ENCODE measurements at regions not wholly inside any gene's neighbourhood (a gene's known extent, or its start where the extent isn't known, plus 50 kb on each side); places are given as distances from the start of the nearest gene placed in this dataset.
"Not testable (repeated sequence)": the region's sequence is repeated elsewhere in the genome, so short reads cannot be mapped to it uniquely, and the experiment has no call there.

DNA sequence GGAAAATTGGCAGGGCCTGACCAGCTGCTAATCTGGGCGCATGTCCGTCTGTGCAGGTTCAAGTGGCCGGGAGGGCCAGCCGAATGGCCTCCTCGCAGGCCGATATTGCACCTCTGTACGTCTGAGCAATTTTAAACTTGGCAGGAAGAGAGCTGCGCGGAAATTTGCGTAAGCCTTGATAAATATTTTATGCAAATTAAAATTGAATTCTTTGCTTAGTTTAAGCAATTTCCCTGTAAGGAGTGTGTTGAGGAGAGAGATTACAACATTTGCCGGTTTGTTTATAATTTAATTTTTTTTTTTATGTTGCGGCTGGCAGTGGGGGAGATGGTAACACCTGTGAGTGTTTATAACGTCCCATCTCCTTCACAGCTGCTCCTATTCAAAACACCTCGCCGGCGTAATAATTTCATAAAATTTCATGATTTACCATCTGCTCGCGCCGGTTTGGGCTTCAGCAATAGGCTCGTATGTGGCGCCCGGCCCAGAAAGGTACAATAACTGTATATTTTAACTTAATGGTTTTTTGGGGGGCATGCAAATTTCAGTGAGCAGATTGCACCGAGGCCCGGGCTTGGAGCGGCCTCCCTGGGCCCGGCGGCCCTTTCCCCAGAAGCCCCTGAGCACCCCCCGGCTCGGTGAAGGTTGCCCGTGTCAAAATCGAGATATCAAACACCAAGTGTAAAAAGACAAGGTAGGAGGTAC lies 269.4 kb upstream of the MVB12B start:
- no peak for DNase-seq

DNA sequence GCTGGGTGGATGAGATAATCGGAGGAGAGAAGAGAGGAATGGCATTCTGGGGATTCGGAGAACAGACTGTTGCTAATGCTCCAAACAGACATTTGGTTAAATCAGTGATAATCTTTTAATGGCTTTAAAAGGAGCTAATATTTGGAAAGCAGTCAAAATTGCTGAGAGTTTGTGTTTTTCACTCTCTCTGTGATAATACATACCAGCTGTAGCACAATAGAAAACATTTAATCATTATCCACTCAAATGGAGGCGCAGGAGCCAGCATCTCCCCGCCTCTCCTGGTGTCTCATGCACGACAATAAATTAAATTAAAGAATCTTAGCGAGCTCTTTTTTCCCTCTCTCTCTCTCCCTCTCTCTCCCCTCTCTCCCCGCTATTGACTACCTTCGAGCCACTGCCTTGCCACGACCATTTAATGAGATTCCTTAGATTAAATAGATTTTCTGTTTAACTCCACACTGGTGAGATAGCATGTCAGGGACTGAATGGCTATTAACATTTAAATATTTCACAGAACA lies 268.6 kb upstream of the MVB12B start:
- DNase-seq = no peak

DNA sequence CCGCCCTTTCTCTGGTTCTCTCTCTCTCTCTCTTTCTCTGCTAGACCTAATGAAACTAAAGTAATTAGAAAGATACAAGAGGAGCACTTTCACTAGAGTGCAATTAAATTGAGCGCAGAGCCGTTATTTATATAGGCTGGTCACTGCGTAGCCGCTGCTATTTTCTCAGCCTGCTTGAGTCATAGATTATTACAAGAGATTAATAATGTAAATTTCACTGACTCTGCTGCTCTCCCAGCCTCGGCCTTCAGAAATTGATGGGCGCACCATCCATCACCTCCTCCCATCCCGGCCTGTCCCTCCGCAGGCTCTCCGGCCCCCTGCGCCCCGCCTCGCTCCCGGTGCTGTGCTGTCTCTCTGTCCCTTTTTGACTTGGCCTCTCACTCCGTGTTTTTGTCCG lies 268.0 kb upstream of the MVB12B start:
- DNase-seq = no peak

DNA sequence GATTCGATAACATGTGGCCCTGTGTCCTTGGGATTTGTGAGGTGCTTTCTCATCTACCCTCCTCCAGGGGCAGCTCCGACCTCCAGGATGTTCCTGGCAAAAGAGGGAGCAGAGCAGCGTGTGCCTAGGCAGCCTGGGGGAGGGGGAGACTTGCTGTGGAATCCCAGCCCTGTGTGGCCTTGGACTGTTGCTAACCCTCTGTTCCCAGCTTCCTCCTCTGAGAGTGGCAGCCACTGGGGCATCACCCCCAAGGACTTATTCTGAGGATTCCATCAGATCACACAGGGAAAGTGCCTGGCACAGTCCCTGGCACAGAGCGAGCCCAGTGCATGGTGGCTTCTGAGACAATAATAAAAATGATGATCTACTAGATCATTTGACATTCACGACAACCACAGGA lies 265.1 kb upstream of the MVB12B start:
- DNase-seq = no peak

DNA sequence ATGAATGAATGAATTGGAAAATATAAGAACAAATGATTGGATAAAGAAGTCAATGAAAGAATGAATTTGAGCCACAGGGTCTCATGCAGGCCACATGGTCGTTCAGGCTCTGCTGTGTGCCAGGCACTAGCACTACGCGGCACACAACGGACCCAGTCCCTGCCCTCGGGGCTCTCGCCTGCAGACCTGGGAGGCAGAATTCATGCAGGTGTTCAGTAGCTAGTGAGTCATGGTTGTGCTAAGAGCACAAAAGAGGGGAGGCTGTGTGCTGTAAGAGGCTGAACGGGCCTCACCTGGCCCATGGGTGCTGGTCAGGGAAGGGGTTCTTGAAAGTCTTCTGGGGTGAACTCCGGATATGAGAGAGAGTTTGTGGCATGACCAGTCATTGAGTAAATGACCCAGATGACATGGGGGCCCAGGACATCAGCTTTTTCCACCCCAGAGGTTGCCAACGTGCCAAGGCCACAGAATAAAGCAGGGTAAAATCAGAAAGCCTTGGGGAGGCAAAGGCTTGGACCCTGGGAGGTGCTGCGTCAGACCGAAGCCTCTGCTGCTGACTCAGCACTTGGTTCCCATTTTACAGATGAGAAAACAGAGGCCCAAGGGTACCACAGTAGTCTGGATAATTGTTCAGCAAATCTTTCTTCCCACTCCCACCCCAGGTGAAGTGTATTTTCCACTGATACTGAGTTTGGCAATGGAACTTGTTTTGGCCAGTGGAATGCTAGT lies 264.3 kb upstream of the MVB12B start:
- no peak for DNase-seq

DNA sequence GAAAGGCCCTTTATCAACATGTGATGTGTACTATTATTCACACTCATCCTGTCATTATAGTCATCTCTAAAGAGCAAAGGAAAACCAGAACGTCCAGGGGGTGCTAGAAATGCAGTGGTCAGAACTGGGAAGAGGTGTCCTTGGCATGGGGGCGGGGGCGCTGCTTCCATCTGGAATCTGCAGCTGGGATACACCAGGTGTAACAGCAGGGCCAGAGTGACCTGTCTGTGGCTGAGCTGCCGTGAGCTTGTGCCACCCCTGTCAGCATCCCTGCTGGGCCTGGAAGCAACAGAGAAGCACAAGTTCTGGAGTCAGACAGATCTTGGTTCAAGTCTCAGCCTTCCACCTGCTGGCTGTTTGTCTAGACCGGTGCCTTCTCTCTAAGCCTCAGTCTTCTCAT lies 263.3 kb upstream of the MVB12B start:
- DNase-seq = no peak

DNA sequence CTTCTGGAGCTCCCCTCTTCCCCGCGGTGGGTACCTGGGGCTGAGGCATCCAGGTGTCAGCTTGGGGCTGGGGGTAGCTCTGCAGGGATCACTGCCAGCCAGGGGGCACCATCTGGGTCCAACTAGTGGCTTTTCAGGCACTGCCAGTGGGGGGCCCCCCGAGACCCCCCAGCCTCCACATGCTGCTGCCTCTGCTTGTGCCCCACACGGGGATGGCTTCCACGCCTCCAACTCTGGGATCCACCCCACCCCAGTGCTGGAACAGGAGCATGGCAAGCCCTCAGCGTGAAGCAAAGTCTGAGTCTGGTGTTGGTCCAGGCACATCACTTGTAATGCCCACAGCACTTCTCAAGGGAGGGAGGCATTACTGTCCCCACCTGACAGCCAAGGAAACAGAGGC lies 260.5 kb upstream of the MVB12B start:
- DNase-seq = no peak

DNA sequence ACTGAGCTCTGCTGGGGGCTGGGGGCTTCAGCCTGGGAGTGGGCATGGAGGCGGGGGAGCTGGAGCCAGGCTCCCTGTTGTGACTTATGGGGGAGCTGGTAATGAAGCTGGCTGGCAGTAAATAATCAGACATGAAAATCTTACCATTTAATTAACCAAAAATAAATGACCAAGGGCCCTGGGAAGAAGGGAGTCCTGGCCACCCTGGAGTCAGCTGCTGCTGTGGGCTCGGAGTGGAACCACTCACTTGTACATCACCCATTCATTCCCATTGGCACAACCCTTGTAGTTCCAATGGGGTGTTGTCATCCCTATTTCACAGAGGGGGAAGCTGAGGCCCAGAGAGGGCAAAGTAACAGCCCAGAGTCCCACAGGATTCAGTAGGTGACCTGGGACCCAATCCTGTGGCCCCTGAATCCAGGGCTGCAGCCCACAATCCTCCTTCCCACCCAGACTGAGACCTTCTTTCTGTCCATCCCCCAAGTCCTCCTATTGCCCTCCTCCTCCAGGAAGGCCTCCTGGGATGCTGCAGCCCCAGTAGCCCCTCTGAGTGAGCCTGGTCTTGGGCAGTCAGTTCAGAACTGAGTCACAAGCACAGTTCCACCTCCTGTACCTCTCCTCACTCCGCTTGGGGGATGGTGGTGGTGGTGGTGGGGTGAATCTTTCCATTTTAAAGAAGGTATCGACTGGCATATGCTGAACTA lies 259.4 kb upstream of the MVB12B start:
- no peak for DNase-seq

DNA sequence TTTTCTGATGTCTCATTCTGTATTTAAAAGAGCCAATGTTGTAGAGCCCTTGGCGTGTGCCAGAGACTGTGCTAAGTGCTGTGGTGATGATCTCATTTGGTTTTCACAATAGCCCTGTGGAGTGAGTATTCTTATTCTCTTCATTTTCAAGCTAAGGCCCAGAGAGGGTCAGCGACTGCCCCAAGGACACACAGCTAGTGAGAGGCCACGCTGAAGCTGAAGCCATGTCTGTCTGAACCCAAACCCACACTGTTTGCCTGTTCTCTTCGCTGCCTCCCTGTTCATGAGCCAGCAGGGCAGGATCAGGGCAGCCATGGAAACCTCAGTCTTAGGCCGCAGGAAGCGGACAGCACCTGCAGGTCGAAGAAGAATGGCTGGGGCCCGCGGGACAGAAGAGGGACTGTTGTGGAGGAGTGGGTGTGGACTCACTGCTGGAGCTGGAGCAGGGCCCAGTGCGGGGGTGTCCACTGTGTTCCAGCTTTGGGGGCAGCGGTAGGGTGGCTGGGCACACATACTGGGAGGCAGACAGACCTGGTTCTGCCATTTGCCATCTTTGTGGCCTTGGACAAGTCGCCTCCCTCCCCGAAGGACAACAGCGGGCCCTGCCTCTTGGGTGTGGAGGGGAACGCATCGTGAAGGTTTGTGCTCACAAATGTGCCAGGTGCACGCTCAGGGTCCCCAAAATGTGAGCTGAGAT lies 257.9 kb upstream of the MVB12B start:
- DNase-seq = no peak

DNA sequence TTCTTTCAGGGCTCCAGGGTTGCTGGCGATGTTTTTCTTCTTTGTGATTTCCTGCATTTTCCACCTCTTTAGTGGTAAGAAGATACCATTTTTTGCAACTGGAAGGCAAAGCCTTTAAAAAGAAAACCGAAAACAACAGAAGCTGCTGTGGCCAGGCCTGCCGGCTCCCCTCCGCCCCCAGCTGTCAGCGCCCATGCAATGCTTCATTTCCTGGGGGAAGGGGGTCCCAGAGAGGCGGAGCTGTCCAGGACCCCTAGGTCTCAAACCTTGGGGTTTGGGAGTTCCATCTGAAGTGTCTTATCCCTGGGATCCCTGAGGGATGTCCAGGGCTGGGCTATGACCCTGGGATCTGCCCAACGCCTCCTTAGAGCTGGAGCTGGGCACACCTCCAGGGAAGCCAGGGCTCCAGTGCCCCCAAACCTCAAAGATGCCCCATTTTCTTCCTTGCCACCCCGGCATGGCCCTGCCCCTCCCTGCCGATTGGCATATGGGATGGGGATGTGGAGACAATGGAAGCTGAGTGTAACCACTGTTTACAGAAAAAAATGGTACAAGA lies 257.2 kb upstream of the MVB12B start:
- no peak for DNase-seq

DNA sequence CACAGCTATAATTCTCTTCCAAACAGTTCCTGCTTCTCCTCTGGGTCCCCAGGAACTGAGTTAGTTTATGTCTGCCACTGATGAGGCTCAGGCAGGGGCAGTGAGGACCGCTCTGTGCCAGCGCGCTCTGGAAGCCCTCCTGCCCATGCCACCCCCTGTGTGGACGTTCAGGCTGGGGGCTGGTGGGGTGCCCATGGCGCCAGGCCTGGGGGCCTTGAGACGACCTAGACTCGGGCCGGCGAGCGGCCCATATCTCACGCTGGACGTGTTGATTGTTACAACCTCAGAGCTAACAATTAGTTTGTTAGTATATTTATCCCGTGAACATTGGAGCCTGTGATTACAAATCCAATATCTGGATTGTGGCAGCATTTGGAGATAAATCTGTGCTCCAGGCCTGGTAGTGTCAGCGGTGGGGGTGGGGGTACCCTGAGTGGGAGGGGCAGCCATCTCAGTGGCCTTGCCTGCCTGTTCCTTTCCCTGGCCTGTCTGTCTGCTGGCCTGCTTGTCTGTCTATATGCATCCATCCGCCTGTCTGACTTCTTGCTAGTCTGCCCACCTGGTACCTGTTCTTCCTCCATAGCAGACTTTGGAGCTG lies 256.5 kb upstream of the MVB12B start:
- DNase-seq = no peak

DNA sequence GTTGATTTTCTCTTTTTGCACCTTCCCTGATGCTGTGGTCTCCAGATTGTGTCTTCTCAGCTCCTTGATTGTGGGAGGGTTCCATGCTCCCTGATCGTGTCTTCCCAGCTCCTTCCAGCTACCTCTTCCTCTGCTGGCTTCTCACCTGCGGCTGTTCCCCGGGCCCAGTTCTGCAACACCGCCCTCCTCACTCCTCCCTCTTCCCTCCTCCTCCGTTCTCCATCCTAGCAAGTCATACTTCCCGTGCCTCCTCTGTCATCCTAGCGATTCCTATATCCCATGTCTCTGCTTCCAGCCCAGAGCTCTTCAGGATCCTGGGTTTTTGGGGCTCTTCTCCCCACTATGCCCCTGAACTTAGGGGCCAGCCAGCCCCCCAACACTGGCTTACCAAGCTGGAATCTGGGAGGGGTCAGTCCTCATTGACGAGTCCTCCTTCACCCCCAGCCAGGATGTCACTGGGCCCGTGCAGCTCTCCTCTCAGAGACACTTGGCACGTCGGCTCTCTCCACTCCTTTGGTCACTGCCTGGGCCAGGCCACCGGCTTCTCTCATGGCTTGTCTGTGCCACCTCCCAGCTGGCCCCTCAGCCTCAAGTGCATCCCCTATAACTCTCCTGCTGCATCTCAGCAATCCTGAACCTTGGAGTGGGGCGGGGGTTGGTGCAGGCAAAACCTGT lies 255.4 kb upstream of the MVB12B start:
- DNase-seq = no peak

DNA sequence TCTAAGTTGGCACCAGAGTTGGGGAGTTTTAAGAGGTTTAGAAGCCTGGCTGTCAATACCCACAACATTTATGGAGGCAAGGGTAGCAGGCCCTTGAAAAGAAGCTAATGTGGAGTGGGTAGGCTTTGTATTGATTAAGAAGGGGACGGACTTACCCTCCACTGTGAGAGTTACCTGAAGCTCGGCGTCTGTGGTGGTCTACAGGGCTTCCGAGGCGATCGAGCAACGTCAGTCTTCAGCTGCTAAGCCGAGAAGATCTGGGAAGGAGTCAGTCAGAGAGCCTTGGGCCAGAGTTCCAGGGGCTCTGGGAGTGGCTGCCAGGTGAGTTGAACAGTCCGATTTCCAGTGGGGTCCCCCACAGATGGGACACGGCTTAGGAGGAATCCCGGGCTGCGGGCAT lies 249.0 kb upstream of the MVB12B start:
- DNase-seq = not testable (repeated sequence)

DNA sequence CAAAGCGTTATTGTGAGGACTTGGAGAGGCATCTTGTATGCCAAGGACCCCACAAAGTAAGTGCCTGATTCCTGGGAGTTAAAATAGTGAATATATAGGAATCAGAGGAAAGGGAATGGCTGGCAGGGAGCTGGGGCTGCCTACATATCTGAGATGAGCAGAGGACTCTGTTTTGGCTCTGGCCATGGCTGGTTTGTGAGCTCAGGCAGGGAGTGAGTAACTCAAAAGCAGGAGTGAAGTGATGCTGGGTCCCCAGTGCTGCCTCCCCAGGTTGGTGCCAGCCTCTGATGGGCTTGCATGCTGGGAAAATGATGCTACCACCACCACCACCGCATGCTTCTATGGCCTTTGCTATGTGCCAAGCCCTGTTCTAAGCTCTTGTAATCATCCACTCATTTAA lies 246.0 kb upstream of the MVB12B start:
- no peak for DNase-seq

DNA sequence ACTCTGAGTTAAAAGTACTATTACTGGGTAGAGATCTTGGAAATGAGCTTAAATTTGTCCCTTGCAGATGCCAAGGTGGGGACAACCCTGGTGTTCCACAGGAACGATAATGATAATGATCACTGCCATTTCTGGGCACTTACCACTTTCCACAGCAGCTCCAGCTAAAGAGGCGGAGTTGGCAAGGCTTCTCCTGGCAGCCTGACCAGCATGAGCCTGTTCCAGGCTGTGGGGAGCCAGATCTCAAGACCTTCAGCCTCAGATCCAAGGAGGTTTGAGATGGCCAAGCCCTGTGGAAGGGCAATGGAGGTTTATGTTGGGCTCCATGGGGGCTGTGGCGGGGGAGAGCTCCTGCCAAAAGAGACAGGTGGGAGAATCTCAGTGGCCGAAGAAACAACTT lies 244.9 kb upstream of the MVB12B start:
- no peak for DNase-seq

DNA sequence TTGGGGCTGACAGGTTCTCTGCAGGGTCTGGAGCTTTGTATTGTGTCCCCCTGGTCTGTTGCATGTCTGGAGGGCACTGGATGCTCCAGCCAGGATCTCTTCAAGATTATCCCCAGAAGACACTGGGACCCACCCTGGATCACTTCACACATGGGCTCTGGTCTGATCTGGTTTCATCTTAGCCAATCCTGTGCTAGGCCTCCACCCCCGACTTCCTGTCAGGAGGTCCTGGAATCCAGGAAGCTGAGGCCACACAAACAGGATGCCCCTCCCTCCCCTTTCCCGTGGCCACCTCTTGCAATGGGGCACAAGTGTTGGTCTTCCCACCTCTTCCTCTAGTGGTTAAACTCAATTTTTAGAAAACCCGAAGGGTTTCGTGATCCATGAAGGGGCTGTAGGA lies 242.6 kb upstream of the MVB12B start:
- DNase-seq = no peak

DNA sequence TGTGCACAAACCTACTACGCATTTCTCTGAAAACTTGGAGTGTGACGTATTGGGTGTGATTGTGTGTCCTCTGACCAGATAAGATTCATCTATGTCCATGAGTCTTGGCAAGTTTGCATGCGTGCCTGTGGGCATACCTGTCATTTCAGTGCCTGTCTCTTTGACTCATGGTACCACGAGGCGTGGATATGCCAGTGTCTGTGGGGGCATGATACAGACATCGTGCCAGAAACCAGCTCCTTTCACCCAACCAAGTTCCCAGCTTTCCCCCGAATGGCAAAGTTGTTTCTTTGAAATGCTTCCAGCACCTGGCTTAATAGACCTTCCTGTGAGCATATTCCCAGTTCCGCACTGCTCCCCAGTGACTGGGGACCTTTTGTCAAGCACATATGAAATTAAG lies 241.9 kb upstream of the MVB12B start:
- no peak for DNase-seq

DNA sequence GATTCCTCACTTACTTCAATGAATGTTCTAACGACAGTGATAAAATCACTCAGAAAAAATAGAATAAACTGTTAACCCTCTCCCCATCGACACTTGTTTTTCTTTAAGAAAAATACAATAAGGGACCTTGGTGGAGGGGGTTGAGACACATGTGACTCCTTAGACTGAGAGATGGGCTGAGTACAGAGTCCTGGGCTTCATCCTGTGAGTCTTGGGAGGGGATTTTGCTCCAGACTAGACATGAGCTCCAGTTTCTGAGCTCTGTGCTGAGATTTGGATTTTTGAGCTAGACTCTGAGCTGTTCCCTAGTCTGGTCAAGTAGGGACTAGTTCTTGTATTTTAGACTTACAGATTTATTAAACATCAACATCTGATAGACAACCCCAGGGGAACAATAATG lies 241.5 kb upstream of the MVB12B start:
- no peak for DNase-seq

DNA sequence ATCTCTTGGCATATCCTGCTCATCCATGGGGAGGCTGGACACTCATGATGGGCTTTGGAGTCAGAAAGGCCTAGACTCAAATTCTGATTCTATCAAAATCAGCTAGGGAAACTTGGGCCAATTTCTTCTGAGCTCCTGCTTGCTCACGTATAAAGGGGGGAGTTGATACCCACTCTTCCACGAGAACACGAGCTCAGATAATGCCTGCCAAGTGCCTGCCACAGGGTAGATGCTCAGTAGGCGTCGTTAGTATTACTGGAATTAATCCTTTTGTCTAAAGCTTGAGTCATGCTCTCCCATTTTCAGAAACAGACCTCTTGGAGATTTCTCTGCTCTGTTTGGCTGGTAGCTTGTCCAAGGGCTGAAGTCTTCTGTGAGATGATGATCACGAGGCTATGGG lies 238.3 kb upstream of the MVB12B start:
- no peak for DNase-seq

DNA sequence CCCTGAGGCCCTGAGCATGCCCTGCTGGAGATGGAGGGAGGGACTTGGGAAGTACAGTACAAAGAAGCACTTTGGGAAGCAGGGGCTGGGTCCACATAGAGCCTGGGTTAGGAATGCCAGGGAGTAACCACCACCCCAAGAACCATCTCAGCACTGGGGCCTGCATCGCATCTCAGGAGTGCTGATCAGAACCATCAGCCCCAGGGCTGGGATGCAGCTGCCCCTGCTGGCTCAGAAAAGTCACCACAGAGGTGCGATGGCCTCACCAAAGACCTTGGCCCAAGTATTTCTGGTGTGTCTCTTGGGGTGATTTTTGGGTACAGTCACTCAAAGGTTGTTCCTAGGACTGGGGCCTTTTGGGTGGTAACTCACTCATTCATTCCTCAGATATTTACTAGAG lies 236.8 kb upstream of the MVB12B start:
- no peak for DNase-seq

DNA sequence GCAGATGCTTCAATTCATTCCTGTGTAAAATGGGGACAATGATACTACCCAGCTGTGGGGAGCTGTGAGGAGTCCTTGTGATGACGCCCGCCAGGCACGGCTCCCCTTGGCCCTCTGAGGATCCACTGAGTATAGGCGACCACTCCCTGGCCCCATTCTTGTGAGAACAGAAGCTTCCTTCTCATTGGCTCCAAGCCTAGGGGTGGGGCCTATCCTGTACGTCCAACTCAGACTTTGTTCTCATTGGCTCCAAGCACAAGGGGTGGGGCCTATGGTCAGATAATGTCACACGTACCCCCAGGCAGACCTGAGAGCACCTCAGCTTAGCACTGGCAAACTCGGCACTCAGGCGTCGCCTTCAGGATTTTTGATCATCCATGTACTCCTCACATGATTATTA lies 232.9 kb upstream of the MVB12B start:
- DNase-seq = no peak
